HG03520 (cell line): ENCODE measurements at regions not wholly inside any gene's neighbourhood (a gene's known extent, or its start where the extent isn't known, plus 50 kb on each side); places are given as distances from the start of the nearest gene placed in this dataset.

ENCODE experiments used
- ATAC-seq: cut with Tn5 transposase; IDR thresholded peaks from one replicate; pipeline ENCODE4 v1.9.1; 2021; ENCODE audit warnings: mild to moderate bottlenecking, moderate library complexity; ENCODE audit not compliant: unreplicated experiment

DNA sequence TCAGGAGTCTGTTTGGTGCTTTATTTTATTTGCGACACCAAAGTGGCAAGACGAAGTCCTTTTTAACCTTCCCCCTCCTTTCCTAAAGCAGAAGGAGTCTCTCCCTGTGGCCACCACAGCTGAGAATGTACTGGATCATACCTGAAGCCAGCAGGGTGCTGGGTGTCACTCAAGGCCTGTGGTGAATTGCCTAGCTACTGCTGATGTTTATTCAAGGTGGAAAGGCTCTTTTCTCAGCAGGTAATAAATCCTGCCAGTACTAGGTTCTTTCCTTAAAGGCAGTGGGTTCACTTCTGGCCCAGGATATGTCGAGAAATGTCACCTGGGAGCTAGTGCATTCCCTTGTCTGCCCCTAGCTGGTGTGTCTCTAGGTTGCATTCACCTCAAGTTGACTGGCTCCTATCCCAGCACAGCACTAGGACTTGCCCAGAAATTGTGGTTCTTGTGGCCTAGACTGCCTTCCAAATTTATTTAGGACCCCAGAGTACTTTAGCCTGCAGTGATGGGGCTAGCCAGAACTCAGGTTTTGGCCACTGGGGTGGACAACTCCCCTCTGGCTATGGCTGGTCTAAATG is 60.8 kb upstream of the FAM3C start:
- no peak for ATAC-seq

DNA sequence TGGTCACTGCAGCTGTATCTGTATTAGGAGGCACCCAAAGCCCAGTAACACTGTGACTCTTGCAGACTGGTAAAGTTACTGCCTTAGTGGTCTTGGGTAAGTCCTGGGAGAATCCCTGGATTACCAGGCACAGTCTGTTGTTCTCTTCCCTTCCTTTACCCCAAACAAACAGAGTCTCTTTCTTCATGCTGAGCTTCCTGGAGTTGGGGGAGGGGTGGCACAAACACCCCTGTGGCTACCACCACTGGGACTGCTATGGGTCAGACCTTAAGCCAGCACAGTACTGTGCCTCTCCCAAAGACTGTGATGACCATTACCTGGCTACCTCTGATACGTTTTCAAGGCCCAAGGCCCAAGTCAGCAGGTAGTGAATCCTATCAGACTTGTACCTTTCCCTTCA is 59.9 kb upstream of the FAM3C start:
- ATAC-seq = no peak

DNA sequence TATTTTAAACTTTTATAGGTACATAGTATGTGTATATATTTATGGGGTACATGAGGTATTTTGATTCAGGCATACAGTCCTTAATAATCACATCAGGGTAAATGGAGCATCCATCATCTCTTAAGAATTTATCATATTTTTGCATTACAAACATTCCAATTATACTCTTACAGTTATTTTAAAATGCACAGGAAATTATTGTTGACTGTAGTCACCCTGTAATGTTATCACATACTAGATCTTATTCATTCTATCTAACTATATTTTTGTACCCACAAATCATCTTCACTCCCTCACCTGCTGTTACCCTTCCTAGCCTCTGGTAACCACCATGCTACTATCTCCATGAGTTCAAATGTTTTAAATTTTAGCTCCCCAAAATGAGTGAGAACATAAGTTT is 56.3 kb upstream of the FAM3C start:
- no peak for ATAC-seq

DNA sequence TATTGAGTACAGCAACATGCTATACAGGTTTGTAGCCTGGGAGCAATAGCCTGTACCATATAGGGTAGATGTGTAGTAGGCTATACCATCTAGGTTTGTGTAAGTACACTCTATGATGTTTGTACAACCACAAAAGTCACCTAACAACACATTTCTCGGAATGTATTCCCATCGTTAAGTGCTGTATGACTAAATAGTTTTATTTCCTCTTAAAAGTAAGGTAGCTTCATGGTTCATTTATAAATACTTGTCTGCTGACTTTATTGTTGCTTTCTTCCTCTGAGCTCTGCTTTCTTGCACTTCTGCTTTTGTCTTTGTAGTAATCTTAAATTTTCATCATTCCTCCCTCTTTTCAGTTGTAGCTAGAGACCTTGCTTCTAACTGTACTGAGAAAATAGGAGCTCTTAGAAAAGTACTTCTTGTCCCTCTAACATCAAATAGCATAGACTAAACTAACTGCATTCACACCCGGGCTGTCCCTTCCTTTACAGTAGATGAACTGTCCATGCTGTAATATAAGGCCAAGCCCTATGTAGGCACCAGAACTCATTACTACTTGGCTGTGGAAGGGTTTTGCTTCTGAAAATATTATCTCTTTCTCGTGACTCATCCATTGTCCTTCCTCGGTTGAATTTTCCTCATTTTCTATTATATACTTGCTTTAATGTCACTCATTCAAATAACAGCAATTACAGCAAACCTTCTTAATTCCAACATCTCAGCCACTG is 55.4 kb upstream of the FAM3C start:
- no peak for ATAC-seq

DNA sequence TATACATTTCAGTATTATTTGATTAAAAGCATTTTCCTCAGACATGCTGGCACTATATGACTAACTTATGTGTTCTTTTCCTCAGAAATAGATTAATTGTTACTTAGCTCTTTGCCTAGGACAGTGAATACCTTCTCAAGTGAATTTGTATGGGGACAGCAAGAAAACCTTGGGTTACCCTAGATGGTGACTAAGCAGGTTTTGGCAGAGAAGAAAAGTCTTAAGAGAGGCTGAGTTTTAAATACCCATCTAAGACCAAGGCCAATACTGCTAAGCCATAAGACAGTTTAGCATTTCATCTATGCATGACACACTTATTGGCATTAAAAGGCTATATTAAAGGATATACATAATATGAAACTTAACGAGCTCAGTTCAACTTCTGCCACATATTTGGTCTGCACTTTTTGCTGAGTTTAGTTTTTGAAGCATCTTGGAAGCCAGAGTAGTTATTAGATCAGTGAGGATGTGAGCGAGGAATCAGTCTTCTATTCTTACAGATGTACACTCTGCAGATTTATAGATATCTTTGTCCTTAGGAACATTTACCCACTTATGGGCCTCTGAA is 54.6 kb upstream of the FAM3C start:
- ATAC-seq = no peak

DNA sequence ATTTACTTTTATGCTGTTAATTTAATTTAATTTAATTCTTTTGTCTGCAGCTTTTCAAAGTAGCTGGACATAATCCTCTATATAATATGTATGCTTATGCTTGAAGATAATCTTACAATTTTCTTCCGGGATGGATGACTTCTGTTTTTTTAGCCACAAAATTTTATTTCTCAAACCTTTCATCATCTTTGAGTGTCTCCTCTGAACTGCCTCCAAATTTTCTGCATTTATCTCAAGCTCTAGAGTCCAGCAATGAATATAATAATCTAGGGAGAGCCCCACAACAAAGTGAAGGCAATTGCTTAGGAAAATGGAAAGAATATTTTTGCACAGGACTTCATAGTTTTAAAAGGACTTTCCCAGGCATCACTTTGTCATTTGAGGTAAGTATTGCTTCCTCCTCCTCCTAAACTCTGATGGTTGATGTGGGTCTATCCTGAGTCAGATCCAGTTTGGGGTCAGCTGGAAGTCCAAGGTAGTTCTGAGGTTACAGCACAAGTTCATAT is 53.7 kb upstream of the FAM3C start:
- ATAC-seq = no peak

DNA sequence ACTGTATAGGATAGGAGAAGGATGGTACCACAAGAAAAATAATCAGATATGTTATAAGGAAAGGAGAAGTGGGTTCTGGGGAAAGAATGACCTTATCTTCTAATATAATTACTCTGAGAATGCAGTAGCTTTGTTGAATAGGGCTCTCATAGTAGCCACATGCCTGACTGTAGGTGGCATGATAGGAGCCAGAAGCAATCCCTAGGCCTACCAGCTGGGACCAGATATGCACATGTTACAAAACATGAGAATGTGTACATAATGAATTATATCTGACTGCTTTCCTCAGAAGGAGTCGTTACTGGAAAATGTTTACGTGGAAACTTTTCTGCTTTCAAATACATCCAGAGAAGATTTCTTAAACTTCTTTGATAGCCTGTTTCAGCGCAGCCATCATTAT is 53.2 kb upstream of the FAM3C start:
- no peak for ATAC-seq

DNA sequence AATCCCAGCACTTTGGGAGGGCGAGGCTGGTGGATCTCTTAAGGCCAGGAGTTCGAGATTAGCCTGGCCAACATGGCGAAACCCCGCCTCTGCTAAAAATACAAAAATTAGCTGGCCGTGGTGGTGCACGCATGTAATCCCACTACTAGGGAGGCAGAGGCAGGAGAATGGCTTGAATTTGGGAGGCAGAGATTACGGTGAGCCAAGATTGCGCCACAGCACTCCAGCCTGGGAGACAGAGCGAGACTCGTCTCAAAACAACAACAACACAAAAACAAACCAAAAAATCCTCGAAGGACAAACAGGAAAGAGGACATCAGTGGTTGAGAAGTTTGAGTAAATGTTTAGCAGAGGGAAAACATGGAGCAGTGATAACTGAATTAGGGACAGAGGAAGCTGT is 52.3 kb upstream of the FAM3C start:
- no peak for ATAC-seq

DNA sequence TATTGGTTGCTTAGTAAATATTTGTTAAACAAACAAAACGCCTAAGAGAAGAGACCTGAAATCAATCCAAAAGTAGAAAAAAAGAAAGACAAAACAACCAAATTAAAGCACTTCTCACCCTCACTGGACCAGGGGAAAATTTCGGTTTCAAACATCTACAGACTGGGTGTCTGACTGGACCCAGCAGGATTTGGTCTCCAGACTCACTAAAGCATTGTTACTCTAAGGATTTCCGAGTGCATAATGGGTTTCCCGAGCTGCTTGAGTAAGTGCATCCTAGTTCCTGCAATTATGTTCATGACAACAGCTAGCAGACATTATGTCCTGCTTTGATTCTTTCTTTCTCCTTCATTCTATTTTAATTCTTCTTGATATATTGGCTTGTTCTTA is 51.8 kb upstream of the FAM3C start:
- no peak for ATAC-seq

DNA sequence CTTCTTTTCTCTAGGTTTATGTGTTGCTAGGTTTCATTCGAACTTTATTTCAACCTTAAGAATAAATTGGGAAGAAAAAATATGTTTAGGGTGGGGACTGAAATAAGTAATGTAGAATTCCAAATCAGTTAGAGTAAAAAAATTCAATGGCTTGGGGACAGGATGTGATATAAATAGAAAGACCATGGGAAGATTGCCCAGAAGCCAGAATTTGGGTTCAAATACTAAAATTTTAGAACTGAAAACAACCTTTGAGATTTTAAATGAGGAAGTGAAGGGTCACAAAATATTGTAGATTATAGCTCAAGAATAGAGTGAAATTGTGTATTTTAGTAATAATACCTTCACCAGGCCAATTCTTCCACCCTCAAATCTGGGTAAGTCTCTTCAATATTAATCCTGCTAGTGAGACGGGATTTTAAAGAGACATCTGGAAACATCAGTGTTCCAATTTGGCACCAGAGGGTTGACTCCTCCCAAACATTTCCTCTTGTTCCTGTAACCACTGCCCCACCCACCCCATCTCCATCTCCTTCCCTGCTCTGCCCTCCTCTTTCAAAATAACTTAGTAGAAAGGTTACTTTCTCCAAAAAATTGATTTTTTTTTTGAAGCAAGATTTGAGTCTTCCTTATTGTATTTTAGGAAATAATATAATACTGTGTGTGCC is 51.3 kb upstream of the FAM3C start:
- no peak for ATAC-seq

DNA sequence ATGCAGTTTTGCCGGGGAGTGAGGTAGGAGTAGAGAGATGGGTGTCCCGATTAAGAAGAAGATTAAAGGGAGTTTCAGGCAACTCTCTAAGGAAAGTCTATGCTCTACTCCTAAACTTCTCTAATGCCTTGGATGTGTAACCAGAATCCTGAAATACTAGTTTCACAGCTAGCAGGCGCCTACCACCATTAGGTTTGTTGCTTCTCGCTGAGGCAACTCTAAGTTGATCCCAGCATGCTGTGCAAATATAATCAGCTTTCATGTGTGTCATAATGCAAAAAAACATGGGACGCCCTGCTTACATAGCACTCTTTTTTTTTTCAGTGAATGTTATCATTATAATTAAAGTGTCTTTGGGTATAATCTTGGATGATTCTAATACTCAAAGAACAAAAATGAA is 50.4 kb upstream of the FAM3C start:
- no peak for ATAC-seq
